Neural cell (in vitro differentiated cells): ENCODE measurements at regions not wholly inside any gene's neighbourhood (a gene's known extent, or its start where the extent isn't known, plus 50 kb on each side); places are given as distances from the start of the nearest gene placed in this dataset.

Experiments used
- H2AFZ ChIP-seq: fragments of 200-600, 300-800 bp; sonication (generic), shearing (Covaris generic); 2 replicates; pipeline ENCODE4 v1.6.0; 2014; ENCODE audit warnings: low read depth, mild to moderate bottlenecking, antibody characterized with exemption, low read length, moderate library complexity
- H3F3A ChIP-seq: fragments of 200-600 bp; shearing (Covaris generic); 2 replicates; pipeline ENCODE4 v1.6.1; 2016; ENCODE audit warnings: mild to moderate bottlenecking, moderate library complexity, mixed read lengths, antibody characterized with exemption, low read length; ENCODE audit not compliant: insufficient read depth, poor library complexity, severe bottlenecking
- H3K27ac ChIP-seq: fragments of 200-600, 300-800 bp; sonication (generic), shearing (Covaris generic); 2 replicates; pipeline ENCODE4 v1.5.1; 2014; ENCODE audit warnings: mild to moderate bottlenecking, low read length, moderate library complexity
- H3K27me3 ChIP-seq: fragments of 300-800, 200-600 bp; sonication (generic), shearing (Covaris generic); 2 replicates; pipeline ENCODE4 v1.6.0; 2014; ENCODE audit warnings: mild to moderate bottlenecking, low read depth, low read length, moderate library complexity; ENCODE audit not compliant: insufficient read depth
- H3K36me3 ChIP-seq: fragments of 300-800, 200-600 bp; sonication (generic), shearing (Covaris generic); 2 replicates; pipeline ENCODE4 v1.5.1; 2014; ENCODE audit warnings: mild to moderate bottlenecking, antibody characterized with exemption, low read length, moderate library complexity; ENCODE audit not compliant: insufficient read depth
- H3K4me2 ChIP-seq: fragments of 300-800, 200-600 bp; sonication (generic), shearing (Covaris generic); 2 replicates; pipeline ENCODE4 v1.6.0; 2014; ENCODE audit warnings: mild to moderate bottlenecking, low read length
- H3K4me3 ChIP-seq: fragments of 300-800, 200-600 bp; sonication (generic), shearing (Covaris generic); 2 replicates; pipeline ENCODE4 v1.5.1; 2014; ENCODE audit warnings: mild to moderate bottlenecking, low read length, moderate library complexity
- H3K79me2 ChIP-seq: fragments of 200-600 bp; shearing (Covaris generic); replicated peaks from 2 replicates; pipeline ENCODE4 v1.6.0; 2014; ENCODE audit warnings: mild to moderate bottlenecking, low read length, moderate library complexity; ENCODE audit not compliant: insufficient read depth
- H3K9ac ChIP-seq: fragments of 300-800, 200-600 bp; sonication (generic), shearing (Covaris generic); 2 replicates; pipeline ENCODE4 v1.6.1; 2016; ENCODE audit warnings: mild to moderate bottlenecking, low read length, mixed read lengths
- H3K9me2 ChIP-seq: fragments of 200-600 bp; shearing (Covaris generic); 2 replicates; pipeline ENCODE4 v1.6.1; 2016; ENCODE audit warnings: mild to moderate bottlenecking, low read length, mixed read lengths; ENCODE audit not compliant: insufficient read depth
- H3K9me3 ChIP-seq: fragments of 200-600, 300-800 bp; sonication (generic), shearing (Covaris generic); 2 replicates; pipeline ENCODE4 v1.6.1; 2016; ENCODE audit warnings: mild to moderate bottlenecking, mixed run types, low read length, moderate library complexity, mixed read lengths
- H4K20me1 ChIP-seq: fragments of 200-600 bp; shearing (Covaris generic); 2 replicates; pipeline ENCODE4 v1.6.1; 2016; ENCODE audit warnings: mild to moderate bottlenecking, mixed run types; ENCODE audit not compliant: insufficient read depth
- CTCF ChIP-seq: fragments of 450-650 bp; IDR thresholded peaks from 2 replicates; pipeline ENCODE4 v1.5.1; 2014; ENCODE audit warnings: antibody characterized with exemption, mild to moderate bottlenecking, moderate library complexity; ENCODE audit not compliant: poor library complexity, severe bottlenecking
- EP300 ChIP-seq: fragments of 450-650 bp; conservative IDR thresholded peaks from 2 replicates; pipeline ENCODE4 v1.6.1; 2014; ENCODE audit warnings: antibody characterized with exemption, mild to moderate bottlenecking, moderate library complexity; ENCODE audit not compliant: poor library complexity, severe bottlenecking
- EZH2 ChIP-seq: fragments of 200-600, 300-800 bp; shearing (Covaris generic), sonication (generic); IDR thresholded peaks from 2 replicates; pipeline ENCODE4 v1.6.1; 2014; ENCODE audit warnings: antibody characterized with exemption, low read length, borderline replicate concordance, mild to moderate bottlenecking; ENCODE audit not compliant: insufficient read depth, poor library complexity, severe bottlenecking
- MXI1 ChIP-seq: fragments of 450-650 bp; conservative IDR thresholded peaks from 2 replicates; pipeline ENCODE4 v1.6.1; 2014; ENCODE audit warnings: antibody characterized with exemption, mild to moderate bottlenecking; ENCODE audit not compliant: poor library complexity, severe bottlenecking
- POLR2AphosphoS5 ChIP-seq: IDR thresholded peaks from 2 replicates; pipeline ENCODE4 v1.6.1; 2012
- RAD21 ChIP-seq: fragments of 450-650 bp; conservative IDR thresholded peaks from 2 replicates; pipeline ENCODE4 v1.6.1; 2014; ENCODE audit warnings: antibody characterized with exemption, mild to moderate bottlenecking, moderate library complexity
- SMC3 ChIP-seq: fragments of 450-650 bp; conservative IDR thresholded peaks from 2 replicates; pipeline ENCODE4 v1.6.1; 2014; ENCODE audit warnings: antibody characterized with exemption, mild to moderate bottlenecking, moderate library complexity; ENCODE audit not compliant: poor library complexity
- TAF1 ChIP-seq: IDR thresholded peaks from 2 replicates; pipeline ENCODE4 v1.6.1; 2012; ENCODE audit warnings: low read depth
- TF ChIP-seq, protein P1 (sequence below): IDR thresholded peaks from 2 replicates; pipeline ENCODE4 v1.6.1; 2012; ENCODE audit warnings: borderline replicate concordance

GRCh38 chr5:115369430-115370144, 73.1 kb upstream of the CCDC112 start:
- Histone ChIP-seq H3K79me2 (no peaks in the 10 kb centered on the region), H3K27me3 (no peaks in the 10 kb centered on the region), H3K9ac (no peak overlapping the region), H3K9me2 (no peaks in the 10 kb centered on the region), H3K36me3 (no peaks in the 10 kb centered on the region), H3F3A (no peaks in the 10 kb centered on the region), H3K27ac (no peak overlapping the region), H2AFZ (no peak overlapping the region), H3K4me3 (no peak overlapping the region), H3K9me3 (no peaks in the 10 kb centered on the region), H4K20me1 (no peaks in the 10 kb centered on the region), H3K4me2 (no peak overlapping the region)
- TF ChIP-seq TAF1 (no peak), POLR2AphosphoS5 (no peak), MXI1 (no peak), RAD21 (no peak), EP300 (no peak), CTCF (no peak)
- TF ChIP-seq, protein P1, sequence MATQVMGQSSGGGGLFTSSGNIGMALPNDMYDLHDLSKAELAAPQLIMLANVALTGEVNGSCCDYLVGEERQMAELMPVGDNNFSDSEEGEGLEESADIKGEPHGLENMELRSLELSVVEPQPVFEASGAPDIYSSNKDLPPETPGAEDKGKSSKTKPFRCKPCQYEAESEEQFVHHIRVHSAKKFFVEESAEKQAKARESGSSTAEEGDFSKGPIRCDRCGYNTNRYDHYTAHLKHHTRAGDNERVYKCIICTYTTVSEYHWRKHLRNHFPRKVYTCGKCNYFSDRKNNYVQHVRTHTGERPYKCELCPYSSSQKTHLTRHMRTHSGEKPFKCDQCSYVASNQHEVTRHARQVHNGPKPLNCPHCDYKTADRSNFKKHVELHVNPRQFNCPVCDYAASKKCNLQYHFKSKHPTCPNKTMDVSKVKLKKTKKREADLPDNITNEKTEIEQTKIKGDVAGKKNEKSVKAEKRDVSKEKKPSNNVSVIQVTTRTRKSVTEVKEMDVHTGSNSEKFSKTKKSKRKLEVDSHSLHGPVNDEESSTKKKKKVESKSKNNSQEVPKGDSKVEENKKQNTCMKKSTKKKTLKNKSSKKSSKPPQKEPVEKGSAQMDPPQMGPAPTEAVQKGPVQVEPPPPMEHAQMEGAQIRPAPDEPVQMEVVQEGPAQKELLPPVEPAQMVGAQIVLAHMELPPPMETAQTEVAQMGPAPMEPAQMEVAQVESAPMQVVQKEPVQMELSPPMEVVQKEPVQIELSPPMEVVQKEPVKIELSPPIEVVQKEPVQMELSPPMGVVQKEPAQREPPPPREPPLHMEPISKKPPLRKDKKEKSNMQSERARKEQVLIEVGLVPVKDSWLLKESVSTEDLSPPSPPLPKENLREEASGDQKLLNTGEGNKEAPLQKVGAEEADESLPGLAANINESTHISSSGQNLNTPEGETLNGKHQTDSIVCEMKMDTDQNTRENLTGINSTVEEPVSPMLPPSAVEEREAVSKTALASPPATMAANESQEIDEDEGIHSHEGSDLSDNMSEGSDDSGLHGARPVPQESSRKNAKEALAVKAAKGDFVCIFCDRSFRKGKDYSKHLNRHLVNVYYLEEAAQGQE = no peak

DNA sequence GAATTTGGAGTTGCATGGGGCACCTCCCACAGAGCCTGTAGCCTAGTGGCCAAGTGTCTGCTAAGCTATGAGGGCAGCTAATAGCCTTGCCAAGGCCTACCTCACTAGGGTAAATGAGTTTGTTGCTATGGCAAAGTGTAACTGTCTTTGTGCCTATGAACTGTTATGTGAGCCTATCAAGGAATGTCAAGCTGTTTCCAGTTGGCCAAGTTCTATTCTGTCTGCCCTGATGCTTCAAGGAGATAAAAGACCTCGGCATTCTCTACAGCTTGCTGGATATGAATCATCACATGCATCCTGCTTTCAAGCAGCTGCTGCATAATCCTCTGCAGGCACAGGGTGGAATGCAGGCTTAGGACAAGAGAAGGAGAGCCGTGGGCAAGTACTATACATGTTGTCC, 69.8 kb upstream of the CCDC112 start:
- H3K27ac ChIP-seq = no peak overlapping the region
- no peak overlapping the region for H3K4me3 ChIP-seq
- no peaks in the 10 kb centered on the region for H3F3A ChIP-seq
- no peaks in the 10 kb centered on the region for H3K9me2 ChIP-seq
- TF ChIP-seq SMC3 (no peak), RAD21 (no peak), TAF1 (no peak), POLR2AphosphoS5 (no peak), CTCF (no peak), MXI1 (no peak), EZH2 (no peak), EP300 (no peak)
- TF ChIP-seq, protein P1 = no peak
- no peaks in the 10 kb centered on the region for H3K36me3 ChIP-seq
- no peak overlapping the region for H2AFZ ChIP-seq
- no peaks in the 10 kb centered on the region for H3K79me2 ChIP-seq
- H3K27me3 ChIP-seq = no peaks in the 10 kb centered on the region
- H3K9ac ChIP-seq = no peak overlapping the region
- no peaks in the 10 kb centered on the region for H3K9me3 ChIP-seq
- no peak overlapping the region for H3K4me2 ChIP-seq
- no peaks in the 10 kb centered on the region for H4K20me1 ChIP-seq
